Endothelial cell of umbilical vein (primary cell): ENCODE measurements at regions not wholly inside any gene's neighbourhood (a gene's known extent, or its start where the extent isn't known, plus 50 kb on each side); places are given as distances from the start of the nearest gene placed in this dataset.

ENCODE experiments used
- BruUV-seq: library from RNA; stranded (reverse); fragments of 400-500 nt; replicated peaks from 2 replicates; lab custom pipeline; 2021; lab: Mats Ljungman, UMichigan
- CTCF ChIA-PET: fragments of 300-600, 350-600 bp; sonication (Branson Sonifier 250); formaldehyde crosslinking; loops from one replicate; lab custom pipeline; 2021; ENCODE audit warnings: antibody characterized with exemption, inconsistent platforms; lab: Charles Lee
- POLR2A ChIA-PET: fragments of 300-600, 350-600 bp; sonication (Branson Sonifier 250); formaldehyde crosslinking; loops from one replicate; lab custom pipeline; 2021; ENCODE audit warnings: antibody characterized with exemption, inconsistent platforms; lab: Charles Lee
- DNase-seq: peaks from one replicate; pipeline ENCODE4 v3.0.0-alpha.2; 2011; ENCODE audit warnings: low read depth, low spot score
- FAIRE-seq: peaks from 2 replicates; lab custom pipeline; 2011; peaks lifted over from hg19 to GRCh38; lab: Jason Lieb, UNC
- H2AFZ ChIP-seq: 2 replicates; pipeline ENCODE4 v1.6.0; 2012; ENCODE audit warnings: low read depth, low read length, control low read depth, inconsistent platforms
- H3K27ac ChIP-seq: 2 replicates; pipeline ENCODE4 v1.5.1; 2011; ENCODE audit warnings: low read depth, mild to moderate bottlenecking, control low read depth, low read length, moderate library complexity; ENCODE audit not compliant: insufficient read depth
- H3K27me3 ChIP-seq, 2 experiments: 2 replicates each; pipeline versions ENCODE4 v1.6.0 to v1.6.1; 2011; ENCODE audit warnings: low read length in 2 of 2, mixed read lengths in 1 of 2; ENCODE audit not compliant: control insufficient read depth in 2 of 2, insufficient read depth in 2 of 2
- H3K36me3 ChIP-seq, 2 experiments: 2 replicates in 1 of 2; 3 replicates in 1 of 2; pipeline ENCODE4 v1.5.1; 2011; ENCODE audit warnings: low read length in 2 of 2, mild to moderate bottlenecking in 1 of 2, moderate library complexity in 1 of 2; ENCODE audit not compliant: control insufficient read depth in 2 of 2, insufficient read depth in 2 of 2; ENCODE audit errors: extremely low read depth in 1 of 2
- H3K4me1 ChIP-seq: 3 replicates; pipeline ENCODE4 v1.5.1; 2011; ENCODE audit warnings: mild to moderate bottlenecking, low read length; ENCODE audit not compliant: control insufficient read depth, insufficient read depth; ENCODE audit errors: extremely low read depth
- H3K4me2 ChIP-seq: 2 replicates; pipeline ENCODE4 v1.6.1; 2011; ENCODE audit warnings: low read length, control low read depth, mixed read lengths; ENCODE audit not compliant: insufficient read depth
- H3K4me3 ChIP-seq, 3 experiments: fragments of 200-600 bp in 1 of 3; sonication (generic), shearing (Covaris generic) in 1 of 3; replicated peaks in 1 of 3; 2 replicates each; pipeline ENCODE4 v1.5.1; 2011 to 2016; ENCODE audit warnings: control low read depth in 3 of 3, low read length in 3 of 3, mild to moderate bottlenecking in 2 of 3, inconsistent platforms in 1 of 3, low read depth in 1 of 3, moderate library complexity in 1 of 3; ENCODE audit not compliant: insufficient read depth in 1 of 3
- H3K79me2 ChIP-seq: 2 replicates; pipeline ENCODE4 v1.6.0; 2012; ENCODE audit warnings: low read length, inconsistent platforms; ENCODE audit not compliant: control insufficient read depth, insufficient read depth
- H3K9ac ChIP-seq: replicated peaks from 2 replicates; pipeline ENCODE3; 2011; ENCODE audit warnings: low read length, control low read depth; ENCODE audit not compliant: insufficient read depth; ENCODE audit errors: extremely low read depth
- H3K9me1 ChIP-seq: replicated peaks from 3 replicates; pipeline ENCODE4 v1.6.0; 2011; ENCODE audit warnings: mild to moderate bottlenecking, low read length; ENCODE audit not compliant: control insufficient read depth, insufficient read depth; ENCODE audit errors: extremely low read depth
- H3K9me3 ChIP-seq: replicated peaks from 2 replicates; pipeline ENCODE4 v1.5.1; 2012; ENCODE audit warnings: low read length, inconsistent platforms; ENCODE audit not compliant: control insufficient read depth, insufficient read depth
- H4K20me1 ChIP-seq: replicated peaks from 2 replicates; pipeline ENCODE3; 2011; ENCODE audit warnings: mild to moderate bottlenecking, low read length; ENCODE audit not compliant: control insufficient read depth, insufficient read depth; ENCODE audit errors: extremely low read depth
- CTCF ChIP-seq, 2 donors: IDR thresholded peaks; 1 replicate in 1 of 2; 2 replicates in 1 of 2; pipeline ENCODE4 v1.5.1; 2011; ENCODE audit warnings: low read length in 2 of 2, mild to moderate bottlenecking in 2 of 2, moderate library complexity in 2 of 2, control low read depth in 1 of 2, inconsistent platforms in 1 of 2, low read depth in 1 of 2; ENCODE audit not compliant: insufficient read depth in 1 of 2; ENCODE audit errors: extremely low read depth in 1 of 2
- FOS ChIP-seq: IDR thresholded peaks from 2 replicates; pipeline ENCODE4 v1.6.1; 2011; ENCODE audit warnings: mild to moderate bottlenecking, low read length, moderate library complexity, borderline replicate concordance; ENCODE audit not compliant: insufficient read depth
- GATA2 ChIP-seq: IDR thresholded peaks from 2 replicates; pipeline ENCODE4 v1.7.0; 2011; ENCODE audit warnings: low read depth, mild to moderate bottlenecking, moderate library complexity, mixed read lengths, low read length; ENCODE audit not compliant: insufficient read length, insufficient read depth
- JUN ChIP-seq: IDR thresholded peaks from 2 replicates; pipeline ENCODE4 v1.6.1; 2011; ENCODE audit warnings: borderline replicate concordance, low read depth; ENCODE audit not compliant: insufficient read length, insufficient read depth
- MYC ChIP-seq: IDR thresholded peaks from one replicate; pipeline ENCODE4 v1.6.1; 2011; ENCODE audit warnings: mild to moderate bottlenecking, low read depth, low read length
- dilution Hi-C: fragments of 300-500 bp; cut with MboI; formaldehyde crosslinking; loops from one replicate; pipeline ENCODE4 v1.15.0; 2019; ENCODE audit warnings: low sequenced_read_pairs; ENCODE audit not compliant: extremely low pct_ligation_motif_present
- intact Hi-C: fragments of 100-400 bp; cut with micrococcal nuclease; formaldehyde crosslinking; loops from one replicate; pipeline ENCODE4 v1.10.0; 2022

- BruUV-seq: no TSS peak
- Histone ChIP-seq H3K4me3 (no peak overlapping the region), H3K27ac (no peak overlapping the region), H3K4me1 (no peaks in the 10 kb centered on the region), H3K9me3 (no peaks in the 10 kb centered on the region), H4K20me1 (no peaks in the 10 kb centered on the region), H3K79me2 (no peaks in the 10 kb centered on the region), H3K9ac (no peak overlapping the region), H3K36me3 (no peaks in the 10 kb centered on the region), H3K9me1 (no peaks in the 10 kb centered on the region), H3K27me3 (no peaks in the 10 kb centered on the region), H3K4me2 (no peak overlapping the region), H2AFZ (no peak overlapping the region)
- dilution Hi-C loops: no loop called here
- ChIA-PET POLR2A (no interaction called here), CTCF (interaction anchor here (0.8 to 1.6 kb wide), 3 partner anchors 25 to 309 kb away, joined by 3 read pairs; no protein-coding TSS in a partner anchor)
- intact Hi-C loops: loop anchor here (10.0 kb wide), 1 partner anchor 193 kb away; no protein-coding TSS in a partner anchor
- TF ChIP-seq MYC: no peak
- no peak for TF ChIP-seq GATA2
- TF ChIP-seq JUN: no peak
- no peak for TF ChIP-seq CTCF (IDR thresholded peaks at IDR 0.05; ENCODE audit: extremely low read depth in 1 of 2, insufficient read depth in 1 of 2, low read depth in 1 of 2, low read length in 2 of 2)
- TF ChIP-seq FOS: no peak
- FAIRE-seq (no peak), DNase-seq (no peak)
Observed at GRCh38 chr9:89911721-89912604, 307.2 kb downstream of the GADD45G start.
